ENCODE measurements at regions not wholly inside any gene's neighbourhood (a gene's known extent, or its start where the extent isn't known, plus 50 kb on each side); places are given as distances from the start of the nearest gene placed in this dataset.

DNA sequence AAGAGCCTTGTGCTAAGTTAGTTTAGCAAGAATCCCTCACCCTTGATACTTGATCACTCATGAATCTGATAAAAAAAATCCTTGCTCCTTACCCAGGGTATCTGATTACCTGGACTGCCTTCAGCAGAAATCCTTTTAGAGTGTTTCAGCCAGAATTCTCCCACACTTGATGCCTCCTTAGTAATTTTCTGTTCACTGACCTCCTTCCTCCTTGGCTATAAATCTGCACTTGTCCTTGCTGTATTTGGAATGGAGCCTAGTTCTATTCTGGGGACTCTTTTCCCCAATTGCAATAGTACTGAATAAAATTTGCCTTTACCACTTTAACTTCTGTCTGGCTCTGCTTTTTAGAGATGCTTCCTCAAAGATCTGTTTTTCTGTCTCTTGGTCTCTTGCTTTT, 84.9 kb downstream of the RPS24 start:
- TF ChIP-seq EP300 (IDR thresholded peaks at IDR 0.05; ENCODE audit: borderline replicate concordance) (no peak), CREB1 (IDR thresholded peaks at IDR 0.05; ENCODE audit: low read depth) (no peak), EGR1 (IDR thresholded peaks at IDR 0.05) (no peak), YY1 (IDR thresholded peaks at IDR 0.05; ENCODE audit: low read depth) (no peak), FOXM1 (IDR thresholded peaks at IDR 0.05; ENCODE audit: borderline replicate concordance, low read depth) (no peak)
- TF ChIP-seq, protein P1, sequence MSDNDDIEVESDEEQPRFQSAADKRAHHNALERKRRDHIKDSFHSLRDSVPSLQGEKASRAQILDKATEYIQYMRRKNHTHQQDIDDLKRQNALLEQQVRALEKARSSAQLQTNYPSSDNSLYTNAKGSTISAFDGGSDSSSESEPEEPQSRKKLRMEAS (IDR thresholded peaks at IDR 0.05), result no peak

All from Ishikawa (cell line).